Prostate gland (tissue), 2 donors: ENCODE measurements at regions not wholly inside any gene's neighbourhood (a gene's known extent, or its start where the extent isn't known, plus 50 kb on each side); places are given as distances from the start of the nearest gene placed in this dataset.

Experiments used
- CTCF ChIP-seq, 4 experiments: fragments of 200-600 bp in 2 of 4; fragments of 450-650 bp in 2 of 4; sonication (generic) in 2 of 4; IDR thresholded peaks; 1 replicate in 3 of 4; 2 replicates in 1 of 4; pipeline ENCODE4 v1.5.1; 2016 to 2019; ENCODE audit warnings: antibody characterized with exemption in 4 of 4, mild to moderate bottlenecking in 2 of 4, moderate library complexity in 2 of 4
- POLR2A ChIP-seq: fragments of 450-650 bp; IDR thresholded peaks from one replicate; pipeline ENCODE4 v1.6.1; 2016; ENCODE audit warnings: antibody characterized with exemption, mild to moderate bottlenecking
- POLR2AphosphoS5 ChIP-seq: sonication (generic); formaldehyde crosslinking; IDR thresholded peaks from one replicate; pipeline ENCODE4 v1.6.1; 2017; ENCODE audit warnings: antibody characterized with exemption

DNA sequence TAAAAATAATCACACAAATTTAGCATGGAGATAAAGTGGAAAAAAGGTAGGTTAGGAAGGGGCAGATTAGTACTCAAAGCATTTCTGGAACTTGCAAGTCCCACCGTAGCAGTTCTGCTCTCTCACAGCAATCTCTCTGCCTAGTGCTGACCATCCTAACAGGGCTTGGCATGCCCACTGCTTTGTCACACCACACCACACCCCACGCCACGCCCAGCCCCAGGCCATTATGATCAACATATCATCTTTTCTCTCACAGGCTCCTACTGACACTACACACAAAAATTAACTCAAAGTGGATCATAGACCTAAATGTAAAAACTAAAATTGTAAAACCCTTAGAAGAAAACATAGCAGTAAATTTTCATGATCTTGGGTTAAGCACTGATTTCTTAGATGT lies 273.7 kb downstream of the DAD1 start:
- TF ChIP-seq CTCF (IDR thresholded peaks at IDR 0.05) (no peak), POLR2A (no peak), POLR2AphosphoS5 (no peak)
